GM12875 (cell line): ENCODE measurements at regions not wholly inside any gene's neighbourhood (a gene's known extent, or its start where the extent isn't known, plus 50 kb on each side); places are given as distances from the start of the nearest gene placed in this dataset.

Experiments used
- H3K4me3 ChIP-seq: one replicate; pipeline ENCODE4 v1.5.1; 2011; ENCODE audit warnings: low read depth, low read length, control low read depth
- TF ChIP-seq, protein P1 (sequence below): IDR thresholded peaks from 2 replicates; pipeline ENCODE4 v1.5.1; 2011; ENCODE audit warnings: low read depth, mild to moderate bottlenecking, control low read depth, inconsistent platforms, low read length, moderate library complexity, borderline replicate concordance; ENCODE audit not compliant: insufficient read depth

DNA sequence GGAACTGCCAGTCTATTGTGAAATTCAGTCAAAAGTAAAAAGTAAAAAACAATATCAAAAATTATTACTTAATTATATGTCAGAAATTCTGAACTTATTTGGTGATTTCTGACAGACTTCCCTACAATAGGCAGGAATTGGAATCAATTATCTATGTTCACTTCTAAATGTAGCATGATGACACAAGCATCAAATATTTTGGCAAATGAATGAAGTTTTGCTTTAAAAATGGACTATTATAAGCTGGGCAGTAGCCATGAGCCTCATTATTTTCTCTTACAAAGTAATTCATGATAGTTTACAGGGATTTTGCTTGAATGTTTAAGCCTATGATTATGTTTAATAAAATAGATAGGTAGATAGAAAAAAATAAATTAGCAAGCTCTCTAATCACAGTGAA is 582.6 kb downstream of the SLITRK6 start:
- TF ChIP-seq, protein P1, sequence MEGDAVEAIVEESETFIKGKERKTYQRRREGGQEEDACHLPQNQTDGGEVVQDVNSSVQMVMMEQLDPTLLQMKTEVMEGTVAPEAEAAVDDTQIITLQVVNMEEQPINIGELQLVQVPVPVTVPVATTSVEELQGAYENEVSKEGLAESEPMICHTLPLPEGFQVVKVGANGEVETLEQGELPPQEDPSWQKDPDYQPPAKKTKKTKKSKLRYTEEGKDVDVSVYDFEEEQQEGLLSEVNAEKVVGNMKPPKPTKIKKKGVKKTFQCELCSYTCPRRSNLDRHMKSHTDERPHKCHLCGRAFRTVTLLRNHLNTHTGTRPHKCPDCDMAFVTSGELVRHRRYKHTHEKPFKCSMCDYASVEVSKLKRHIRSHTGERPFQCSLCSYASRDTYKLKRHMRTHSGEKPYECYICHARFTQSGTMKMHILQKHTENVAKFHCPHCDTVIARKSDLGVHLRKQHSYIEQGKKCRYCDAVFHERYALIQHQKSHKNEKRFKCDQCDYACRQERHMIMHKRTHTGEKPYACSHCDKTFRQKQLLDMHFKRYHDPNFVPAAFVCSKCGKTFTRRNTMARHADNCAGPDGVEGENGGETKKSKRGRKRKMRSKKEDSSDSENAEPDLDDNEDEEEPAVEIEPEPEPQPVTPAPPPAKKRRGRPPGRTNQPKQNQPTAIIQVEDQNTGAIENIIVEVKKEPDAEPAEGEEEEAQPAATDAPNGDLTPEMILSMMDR: no peak

DNA sequence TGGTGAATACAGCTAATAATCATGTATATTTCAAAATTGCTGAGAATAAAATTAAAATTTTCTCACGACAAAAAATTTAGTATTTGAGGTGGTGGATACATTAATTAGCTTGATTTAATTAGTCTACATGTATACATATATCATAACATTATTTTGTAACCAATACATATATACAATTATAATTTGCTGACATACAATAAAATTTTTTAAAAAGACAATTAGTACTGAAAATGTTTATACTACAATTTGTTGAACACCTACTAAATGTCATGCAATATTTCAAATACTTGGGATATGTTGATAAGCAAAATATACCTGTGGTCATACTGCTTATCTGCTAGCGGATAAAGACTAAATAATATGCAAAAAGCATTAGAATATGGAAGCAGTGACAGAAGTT is 586.5 kb downstream of the SLITRK6 start:
- no peak overlapping the region for H3K4me3 ChIP-seq
- TF ChIP-seq, protein P1: no peak

More for the DNA sequence above, 582.6 kb downstream of the SLITRK6 start:
- H3K4me3 ChIP-seq: no peak overlapping the region

DNA sequence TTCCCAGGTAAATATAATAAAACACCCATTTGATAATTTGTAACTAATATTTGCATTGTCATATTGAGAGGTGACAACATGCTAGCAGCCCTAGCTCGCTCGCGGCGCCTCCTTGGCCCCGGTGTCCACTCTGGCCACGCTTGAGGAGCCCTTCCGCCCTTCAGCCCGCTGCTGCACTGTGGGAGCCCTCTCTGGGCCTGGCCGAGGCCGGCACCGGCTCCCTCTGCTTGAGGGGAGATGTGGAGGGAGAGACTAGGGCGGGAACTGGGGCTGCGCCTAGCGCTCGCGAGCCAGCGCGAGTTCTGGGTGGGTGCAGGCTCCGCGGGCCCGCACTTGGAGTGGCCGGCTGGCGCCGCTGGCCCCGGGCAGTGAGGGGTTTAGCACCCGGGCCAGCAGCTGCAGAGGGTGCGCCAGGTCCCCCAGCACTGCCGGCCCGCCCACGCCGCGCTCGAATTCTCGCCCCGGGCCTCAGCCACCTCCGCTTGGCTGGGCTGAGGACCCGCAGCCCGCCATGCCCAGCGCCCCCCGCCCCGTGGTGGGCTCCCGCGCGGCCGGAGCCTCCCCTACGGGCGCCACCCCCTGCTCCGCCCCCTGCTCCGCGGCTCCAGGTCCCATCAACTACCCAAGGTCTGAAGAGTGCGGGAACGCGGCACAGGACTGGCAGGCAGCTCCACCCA is 594.4 kb downstream of the SLITRK6 start:
- TF ChIP-seq, protein P1: no peak

DNA sequence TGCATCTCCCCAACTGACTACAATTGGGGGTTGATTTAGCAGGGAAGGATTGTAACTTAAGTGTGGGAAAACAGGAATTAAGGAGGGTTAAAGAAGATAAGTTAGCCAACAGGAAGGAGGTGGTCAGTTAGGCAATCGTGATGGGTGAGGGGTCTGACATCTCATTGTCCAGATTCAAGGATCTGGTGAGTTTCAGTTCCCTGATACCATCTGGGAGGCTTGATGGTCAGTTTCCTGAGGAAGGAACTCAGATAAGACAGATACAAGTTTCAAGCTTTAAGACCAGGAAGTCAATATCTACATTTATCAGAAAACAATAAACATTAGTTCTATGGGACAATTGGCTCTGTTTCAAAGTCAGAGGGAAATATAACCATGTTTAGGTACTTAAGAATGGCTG is 601.8 kb downstream of the SLITRK6 start:
- TF ChIP-seq, protein P1: no peak
- no peak overlapping the region for H3K4me3 ChIP-seq

More for the DNA sequence above, 594.4 kb downstream of the SLITRK6 start:
- no peak overlapping the region for H3K4me3 ChIP-seq

DNA sequence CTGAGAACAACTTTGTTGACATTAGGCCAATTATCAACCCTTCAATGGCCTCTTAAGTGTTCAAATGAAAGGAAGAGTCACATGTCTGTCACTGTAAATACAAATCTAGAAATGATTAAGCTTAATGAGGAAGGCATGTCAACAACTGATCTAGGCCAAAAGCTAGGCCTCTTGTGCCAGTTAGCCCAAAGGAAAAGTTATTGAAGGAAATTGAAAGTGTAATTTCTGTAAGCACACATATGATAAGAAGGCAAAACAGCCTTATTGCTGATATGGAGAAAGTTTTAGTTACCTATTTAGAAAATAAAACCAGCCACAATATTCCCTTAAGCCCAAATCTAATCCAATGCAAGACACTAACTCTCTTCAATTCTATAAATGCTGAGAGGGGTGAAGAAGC is 604.7 kb downstream of the SLITRK6 start:
- TF ChIP-seq, protein P1: no peak

DNA sequence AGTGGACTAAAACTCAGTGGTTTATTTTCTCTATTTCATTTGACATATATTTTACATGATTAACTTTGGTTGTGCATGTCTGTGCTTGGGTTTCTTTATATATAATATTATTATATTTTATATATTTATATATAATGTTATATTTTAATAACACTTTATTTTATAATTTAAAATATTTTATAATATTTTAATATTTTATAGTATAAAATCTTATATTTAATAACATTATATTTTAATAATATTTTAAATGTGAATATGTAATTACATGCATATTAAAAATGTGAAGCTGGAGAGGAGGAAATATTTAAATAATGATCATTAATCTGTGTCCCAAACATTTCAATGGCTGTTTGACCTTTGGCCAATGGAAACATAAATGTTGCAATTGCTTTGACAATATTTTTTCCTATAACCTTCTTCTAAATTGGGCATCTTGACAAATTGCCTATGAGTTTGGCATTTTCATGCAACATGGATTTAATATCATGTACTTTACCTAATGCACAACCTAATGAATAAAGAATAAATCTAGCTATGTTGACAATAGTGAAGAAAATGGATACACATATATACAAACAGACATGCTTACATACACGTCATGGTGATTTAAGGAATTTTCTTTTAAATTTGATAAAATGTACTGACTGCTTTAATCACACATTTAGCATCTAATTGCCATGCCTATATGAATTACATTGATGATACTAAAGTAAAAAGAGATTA is 607.1 kb downstream of the SLITRK6 start:
- TF ChIP-seq, protein P1: no peak
- H3K4me3 ChIP-seq: no peak overlapping the region

More for the DNA sequence above, 604.7 kb downstream of the SLITRK6 start:
- no peak overlapping the region for H3K4me3 ChIP-seq
